DOHH2 (cell line): ENCODE measurements at regions not wholly inside any gene's neighbourhood (a gene's known extent, or its start where the extent isn't known, plus 50 kb on each side); places are given as distances from the start of the nearest gene placed in this dataset.

Source experiments
- H3F3A ChIP-seq: fragments of 200-600 bp; sonication (generic), shearing (Covaris generic); 2 replicates; pipeline ENCODE4 v1.6.0; 2016; ENCODE audit warnings: antibody characterized with exemption, mild to moderate bottlenecking; ENCODE audit not compliant: control insufficient read depth, insufficient read depth
- H3K27ac ChIP-seq: fragments of 200-600 bp; sonication (generic); 2 replicates; pipeline ENCODE4 v1.5.1; 2014; ENCODE audit warnings: low read depth, mild to moderate bottlenecking, low read length, moderate library complexity
- H3K27me3 ChIP-seq: fragments of 200-600 bp; sonication (generic); 2 replicates; pipeline ENCODE4 v1.6.1; 2014; ENCODE audit warnings: mild to moderate bottlenecking, low read length, mixed read lengths; ENCODE audit not compliant: control insufficient read depth
- H3K36me3 ChIP-seq: fragments of 200-600 bp; sonication (generic); 2 replicates; pipeline ENCODE4 v1.6.1; 2014; ENCODE audit warnings: mild to moderate bottlenecking, low read length, moderate library complexity, mixed read lengths; ENCODE audit not compliant: control insufficient read depth
- H3K4me1 ChIP-seq: fragments of 200-600 bp; sonication (generic); 2 replicates; pipeline ENCODE4 v1.6.1; 2014; ENCODE audit warnings: mild to moderate bottlenecking, low read length, mixed read lengths; ENCODE audit not compliant: control insufficient read depth
- H3K4me2 ChIP-seq: fragments of 200-600 bp; sonication (generic); 2 replicates; pipeline ENCODE4 v1.6.0; 2014; ENCODE audit warnings: mild to moderate bottlenecking, low read length, moderate library complexity
- H3K4me3 ChIP-seq: fragments of 200-600 bp; sonication (generic); 2 replicates; pipeline ENCODE4 v1.5.1; 2014; ENCODE audit warnings: mild to moderate bottlenecking, low read length, mixed read lengths
- H3K79me2 ChIP-seq: fragments of 200-600 bp; sonication (generic); 2 replicates; pipeline ENCODE4 v1.6.1; 2014; ENCODE audit warnings: mild to moderate bottlenecking, low read length, mixed read lengths; ENCODE audit not compliant: control insufficient read depth
- H3K9me2 ChIP-seq: fragments of 200-600 bp; sonication (generic); replicated peaks from 2 replicates; pipeline ENCODE4 v1.6.1; 2014; ENCODE audit warnings: mild to moderate bottlenecking, low read length, mixed read lengths; ENCODE audit not compliant: control insufficient read depth
- H3K9me3 ChIP-seq: fragments of 200-600 bp; sonication (generic); 2 replicates; pipeline ENCODE4 v1.6.1; 2014; ENCODE audit warnings: antibody characterized with exemption, low read length, mixed read lengths; ENCODE audit not compliant: control insufficient read depth, insufficient read depth
- H4K20me1 ChIP-seq: fragments of 200-600 bp; sonication (generic); 2 replicates; pipeline ENCODE4 v1.6.0; 2014; ENCODE audit warnings: low read depth, mild to moderate bottlenecking, antibody characterized with exemption, low read length, moderate library complexity; ENCODE audit not compliant: control insufficient read depth, insufficient read depth
- EZH2phosphoT487 ChIP-seq: fragments of 200-600 bp; sonication (generic); IDR thresholded peaks from 2 replicates; pipeline ENCODE4 v1.6.1; 2017; ENCODE audit warnings: borderline replicate concordance, mild to moderate bottlenecking, antibody characterized with exemption, low read length, moderate library complexity, mixed read lengths
- TF ChIP-seq, protein P1 (sequence below): fragments of 200-600 bp; sonication (generic); IDR thresholded peaks from one replicate; pipeline ENCODE4 v1.5.1; 2014; ENCODE audit warnings: antibody characterized with exemption, mild to moderate bottlenecking, low read depth, low read length; ENCODE audit not compliant: poor library complexity, severe bottlenecking

DNA sequence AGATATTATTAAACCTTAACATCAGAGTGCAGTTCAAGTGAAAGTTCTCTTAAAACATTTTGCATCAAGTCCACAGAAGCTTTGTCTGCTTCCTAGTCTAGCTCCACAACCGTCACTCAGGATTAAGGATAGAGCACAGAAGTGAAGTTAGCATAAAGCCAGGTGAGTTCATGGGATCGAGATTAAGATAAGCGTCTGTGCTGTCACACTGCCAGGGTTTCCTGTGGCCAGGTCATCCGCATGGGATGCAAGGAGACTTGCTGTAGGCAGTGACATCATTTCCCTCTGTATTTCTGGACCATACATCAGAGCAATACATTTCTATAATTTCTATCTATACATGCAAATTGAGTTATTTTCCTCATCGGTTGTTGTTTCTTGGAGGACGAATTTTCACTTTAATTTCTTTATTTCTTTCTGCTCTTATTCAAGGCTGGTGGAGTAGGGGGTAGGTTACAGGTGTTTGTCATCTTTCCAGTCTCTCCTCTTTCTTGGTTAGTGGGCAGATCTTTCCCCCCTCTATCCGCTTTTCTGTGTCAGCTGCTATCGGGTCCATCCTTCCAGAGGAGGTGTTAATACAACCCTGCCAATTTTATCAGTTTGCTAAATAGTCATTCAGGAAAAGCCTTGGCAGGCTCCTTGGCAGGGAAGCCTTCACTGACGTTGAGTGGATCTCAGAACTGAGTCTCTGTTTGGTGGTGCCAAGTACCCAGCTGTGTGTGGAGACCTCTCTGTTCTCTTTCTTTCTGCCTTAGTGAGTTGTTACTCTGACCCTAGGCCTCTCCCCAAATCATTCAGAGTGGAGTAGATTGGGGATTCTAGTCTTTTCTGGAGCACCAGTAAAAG, 307.6 kb upstream of the MAP3K7 start:
- Histone ChIP-seq H3K4me2 (no peak overlapping the region), H3K36me3 (no peaks in the 10 kb centered on the region), H3K9me3 (no peaks in the 10 kb centered on the region), H3K27ac (no peak overlapping the region), H3F3A (no peaks in the 10 kb centered on the region), H3K79me2 (no peaks in the 10 kb centered on the region), H4K20me1 (no peaks in the 10 kb centered on the region), H3K4me1 (no peaks in the 10 kb centered on the region), H3K27me3 (no peaks in the 10 kb centered on the region), H3K9me2 (no peaks in the 10 kb centered on the region), H3K4me3 (no peak overlapping the region)
- no peak for TF ChIP-seq EZH2phosphoT487
- TF ChIP-seq, protein P1, sequence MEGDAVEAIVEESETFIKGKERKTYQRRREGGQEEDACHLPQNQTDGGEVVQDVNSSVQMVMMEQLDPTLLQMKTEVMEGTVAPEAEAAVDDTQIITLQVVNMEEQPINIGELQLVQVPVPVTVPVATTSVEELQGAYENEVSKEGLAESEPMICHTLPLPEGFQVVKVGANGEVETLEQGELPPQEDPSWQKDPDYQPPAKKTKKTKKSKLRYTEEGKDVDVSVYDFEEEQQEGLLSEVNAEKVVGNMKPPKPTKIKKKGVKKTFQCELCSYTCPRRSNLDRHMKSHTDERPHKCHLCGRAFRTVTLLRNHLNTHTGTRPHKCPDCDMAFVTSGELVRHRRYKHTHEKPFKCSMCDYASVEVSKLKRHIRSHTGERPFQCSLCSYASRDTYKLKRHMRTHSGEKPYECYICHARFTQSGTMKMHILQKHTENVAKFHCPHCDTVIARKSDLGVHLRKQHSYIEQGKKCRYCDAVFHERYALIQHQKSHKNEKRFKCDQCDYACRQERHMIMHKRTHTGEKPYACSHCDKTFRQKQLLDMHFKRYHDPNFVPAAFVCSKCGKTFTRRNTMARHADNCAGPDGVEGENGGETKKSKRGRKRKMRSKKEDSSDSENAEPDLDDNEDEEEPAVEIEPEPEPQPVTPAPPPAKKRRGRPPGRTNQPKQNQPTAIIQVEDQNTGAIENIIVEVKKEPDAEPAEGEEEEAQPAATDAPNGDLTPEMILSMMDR: no peak

DNA sequence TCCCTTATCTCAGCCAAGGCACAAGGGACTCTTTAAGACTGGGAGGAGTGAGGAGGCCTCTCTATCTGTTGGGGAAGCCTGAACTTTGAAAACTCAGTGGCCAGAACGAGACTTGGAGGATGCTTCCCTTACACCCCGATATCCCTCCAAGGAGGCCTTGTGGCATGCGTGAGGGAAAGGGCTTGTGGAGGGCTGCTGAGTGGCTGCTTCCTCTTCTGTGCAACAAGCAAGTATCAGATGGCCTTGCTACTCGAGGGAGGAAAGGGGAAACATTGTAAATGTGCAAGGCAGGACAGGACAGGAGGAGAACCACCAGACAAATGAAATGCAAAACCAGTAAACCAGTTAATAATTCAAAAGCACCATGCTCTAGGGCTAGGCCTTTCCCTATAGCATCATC, 306.5 kb upstream of the MAP3K7 start:
- no peaks in the 10 kb centered on the region for H3K27me3 ChIP-seq
- H3K4me1 ChIP-seq: no peaks in the 10 kb centered on the region
- no peak overlapping the region for H3K4me3 ChIP-seq
- H3K9me3 ChIP-seq: no peaks in the 10 kb centered on the region
- H4K20me1 ChIP-seq: no peaks in the 10 kb centered on the region
- no peak overlapping the region for H3K27ac ChIP-seq
- H3K36me3 ChIP-seq: no peaks in the 10 kb centered on the region
- H3K4me2 ChIP-seq: no peak overlapping the region
- TF ChIP-seq, protein P1: no peak
- TF ChIP-seq EZH2phosphoT487: no peak
- no peaks in the 10 kb centered on the region for H3F3A ChIP-seq
- H3K9me2 ChIP-seq: no peaks in the 10 kb centered on the region
- H3K79me2 ChIP-seq: no peaks in the 10 kb centered on the region

DNA sequence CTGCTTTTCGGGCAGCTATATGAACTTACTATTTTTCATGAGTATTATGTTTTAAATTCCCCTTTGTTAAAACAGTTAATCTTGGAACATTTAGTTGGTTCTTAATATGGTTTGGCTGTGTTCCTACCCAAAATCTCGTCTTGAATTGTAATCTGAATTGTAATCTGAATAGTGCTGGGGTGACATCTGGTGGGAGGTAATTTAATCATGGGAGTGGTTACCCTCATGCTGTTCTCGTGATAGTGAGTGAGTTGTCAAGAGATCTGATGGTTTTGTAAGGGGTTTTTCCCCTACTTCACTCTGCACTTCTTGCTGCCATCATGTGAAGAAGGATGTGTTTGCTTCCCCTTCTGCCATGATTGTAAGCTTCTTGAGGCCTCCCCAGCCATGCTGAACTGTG, 305.4 kb upstream of the MAP3K7 start:
- no peaks in the 10 kb centered on the region for H3K4me1 ChIP-seq
- no peaks in the 10 kb centered on the region for H4K20me1 ChIP-seq
- H3K27ac ChIP-seq: no peak overlapping the region
- no peaks in the 10 kb centered on the region for H3K79me2 ChIP-seq
- TF ChIP-seq, protein P1: no peak
- no peak for TF ChIP-seq EZH2phosphoT487
- no peak overlapping the region for H3K4me2 ChIP-seq
- no peaks in the 10 kb centered on the region for H3K9me3 ChIP-seq
- no peaks in the 10 kb centered on the region for H3K36me3 ChIP-seq
- H3K27me3 ChIP-seq: 0 out of 2 replicates have a peak, but pooled peaks cover under 1% of the 10 kb centered on the region
- H3K4me3 ChIP-seq: no peak overlapping the region
- no peaks in the 10 kb centered on the region for H3K9me2 ChIP-seq
- H3F3A ChIP-seq: no peaks in the 10 kb centered on the region
